ENCODE measurements at regions not wholly inside any gene's neighbourhood (a gene's known extent, or its start where the extent isn't known, plus 50 kb on each side); places are given as distances from the start of the nearest gene placed in this dataset.
"Not testable (repeated sequence)": the region's sequence is repeated elsewhere in the genome, so short reads cannot be mapped to it uniquely, and the experiment has no call there.

- Histone ChIP-seq H3K4me3 (ENCODE audit: low read depth in 1 of 2, low read length in 2 of 2) (no peak overlapping the region), H3K36me3 (ENCODE audit: insufficient read depth, low read length) (no peaks in the 10 kb centered on the region), H2AFZ (ENCODE audit: low read depth, low read length) (no peak overlapping the region), H3K4me2 (ENCODE audit: insufficient read depth, low read length) (no peak overlapping the region), H3K4me1 (ENCODE audit: insufficient read depth, low read length) (no peaks in the 10 kb centered on the region), H3K27ac (ENCODE audit: low read length) (no peak overlapping the region), H3K9ac (ENCODE audit: low read depth, low read length) (no peak overlapping the region), H3K27me3 (ENCODE audit: insufficient read depth, low read length, poor library complexity) (no peaks in the 10 kb centered on the region), H4K20me1 (ENCODE audit: insufficient read depth, low read length) (no peaks in the 10 kb centered on the region), H3K79me2 (ENCODE audit: insufficient read depth, low read length) (no peaks in the 10 kb centered on the region), H3K9me3 (ENCODE audit: insufficient read depth, low read length, severe bottlenecking) (peaks cover 3% of the 10 kb centered on the region)
- ATAC-seq (ENCODE audit: insufficient read depth, low read depth) (no peak), DNase-seq (no peak)
- TF ChIP-seq CTCF (IDR thresholded peaks at IDR 0.05; ENCODE audit: borderline replicate concordance, extremely low read depth, low read length, poor library complexity, severe bottlenecking) (no peak), EZH2 (IDR thresholded peaks at IDR 0.05; ENCODE audit: borderline replicate concordance, low read depth, low read length, severe bottlenecking) (no peak)
Observed at GRCh38 chr7:68828575-68828974, 769.7 kb upstream of the AUTS2 start.

DNA sequence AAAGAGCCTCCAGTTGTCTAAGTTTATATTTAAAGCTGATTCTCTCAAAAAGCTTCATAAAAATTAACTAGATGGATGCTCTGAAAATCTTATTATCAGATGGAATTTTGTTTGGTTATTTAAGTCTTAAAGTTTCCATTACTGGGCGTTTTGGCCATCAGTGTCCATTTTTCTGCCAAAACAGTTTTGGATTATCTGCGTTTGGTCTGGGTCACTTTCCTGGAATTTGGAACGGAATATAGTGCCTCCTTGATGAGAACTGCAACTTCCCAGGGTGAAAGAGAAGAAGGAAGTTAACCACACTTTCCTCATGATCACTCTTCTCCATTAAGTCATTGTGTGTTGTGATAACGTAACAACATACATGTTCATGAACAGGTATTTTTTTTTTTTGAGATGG is 764.9 kb upstream of the AUTS2 start:
- H3K79me2 ChIP-seq (ENCODE audit: insufficient read depth, low read length): no peaks in the 10 kb centered on the region
- no peak overlapping the region for H3K4me3 ChIP-seq (ENCODE audit: low read depth in 1 of 2, low read length in 2 of 2)
- no peak for DNase-seq
- no peaks in the 10 kb centered on the region for H3K27me3 ChIP-seq (ENCODE audit: insufficient read depth, low read length, poor library complexity)
- H3K9me3 ChIP-seq (ENCODE audit: insufficient read depth, low read length, severe bottlenecking): no peaks in the 10 kb centered on the region
- no peak overlapping the region for H2AFZ ChIP-seq (ENCODE audit: low read depth, low read length)
- ATAC-seq (ENCODE audit: insufficient read depth, low read depth): no peak
- no peak for TF ChIP-seq EZH2 (IDR thresholded peaks at IDR 0.05; ENCODE audit: borderline replicate concordance, low read depth, low read length, severe bottlenecking)
- TF ChIP-seq CTCF (IDR thresholded peaks at IDR 0.05; ENCODE audit: borderline replicate concordance, extremely low read depth, low read length, poor library complexity, severe bottlenecking): no peak
- no peaks in the 10 kb centered on the region for H3K4me1 ChIP-seq (ENCODE audit: insufficient read depth, low read length)
- no peak overlapping the region for H3K27ac ChIP-seq (ENCODE audit: low read length)
- no peak overlapping the region for H3K9ac ChIP-seq (ENCODE audit: low read depth, low read length)
- no peak overlapping the region for H3K4me2 ChIP-seq (ENCODE audit: insufficient read depth, low read length)
- H4K20me1 ChIP-seq (ENCODE audit: insufficient read depth, low read length): no peaks in the 10 kb centered on the region
- H3K36me3 ChIP-seq (ENCODE audit: insufficient read depth, low read length): no peaks in the 10 kb centered on the region

- Histone ChIP-seq H3K27ac (ENCODE audit: low read length) (no peak overlapping the region), H3K9me3 (ENCODE audit: insufficient read depth, low read length, severe bottlenecking) (no peaks in the 10 kb centered on the region), H3K9ac (ENCODE audit: low read depth, low read length) (no peak overlapping the region), H4K20me1 (ENCODE audit: insufficient read depth, low read length) (no peaks in the 10 kb centered on the region), H3K79me2 (ENCODE audit: insufficient read depth, low read length) (no peaks in the 10 kb centered on the region), H3K27me3 (ENCODE audit: insufficient read depth, low read length, poor library complexity) (no peaks in the 10 kb centered on the region), H3K4me1 (ENCODE audit: insufficient read depth, low read length) (no peaks in the 10 kb centered on the region), H3K4me2 (ENCODE audit: insufficient read depth, low read length) (no peak overlapping the region), H3K4me3 (ENCODE audit: low read depth in 1 of 2, low read length in 2 of 2) (no peak overlapping the region), H3K36me3 (ENCODE audit: insufficient read depth, low read length) (no peaks in the 10 kb centered on the region), H2AFZ (ENCODE audit: low read depth, low read length) (no peak overlapping the region)
- TF ChIP-seq EZH2 (IDR thresholded peaks at IDR 0.05; ENCODE audit: borderline replicate concordance, low read depth, low read length, severe bottlenecking) (no peak), CTCF (IDR thresholded peaks at IDR 0.05; ENCODE audit: borderline replicate concordance, extremely low read depth, low read length, poor library complexity, severe bottlenecking) (no peak)
- DNase-seq (no peak), ATAC-seq (ENCODE audit: insufficient read depth, low read depth) (no peak)
Observed at GRCh38 chr7:68839014-68839413, 759.3 kb upstream of the AUTS2 start.

DNA sequence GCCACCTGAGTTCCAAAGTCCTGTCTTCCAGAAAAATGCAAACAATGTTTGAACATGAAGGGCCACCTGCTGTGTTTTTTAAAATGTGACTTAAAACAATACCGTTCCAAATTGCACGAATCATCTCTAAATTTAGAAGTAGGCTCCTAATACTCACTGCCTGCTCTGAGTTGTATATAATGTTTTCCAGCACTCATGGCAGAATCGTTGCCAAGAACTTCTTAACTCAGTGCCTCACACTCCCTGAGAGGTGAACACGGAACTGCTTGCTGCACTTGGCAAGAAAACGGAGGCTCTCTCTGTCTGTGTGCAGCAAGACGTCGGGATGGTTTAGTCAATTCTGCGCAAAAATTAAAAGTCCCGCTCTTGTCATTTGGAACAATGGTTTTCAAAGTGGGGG is 757.3 kb upstream of the AUTS2 start:
- no peak for ATAC-seq (ENCODE audit: insufficient read depth, low read depth)
- Histone ChIP-seq H2AFZ (ENCODE audit: low read depth, low read length) (no peak overlapping the region), H3K4me1 (ENCODE audit: insufficient read depth, low read length) (no peaks in the 10 kb centered on the region)

DNA sequence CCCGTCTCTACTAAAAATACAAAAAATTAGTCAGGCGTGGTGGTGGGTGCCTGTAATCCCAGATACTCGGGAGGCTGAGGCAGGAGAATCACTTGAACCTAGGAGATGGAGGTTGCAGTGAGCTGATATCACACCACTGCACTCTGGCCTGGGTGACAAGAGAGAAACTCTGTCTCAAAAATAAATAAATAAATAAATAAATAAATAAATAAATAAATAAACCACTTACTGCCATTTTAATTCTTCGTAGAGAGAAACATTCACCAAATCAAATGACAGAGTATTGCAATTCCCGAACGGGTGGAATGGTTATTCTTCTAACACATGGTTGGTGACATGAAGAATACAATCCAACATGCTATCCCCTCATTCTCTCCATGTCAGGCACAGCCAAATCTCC is 754.3 kb upstream of the AUTS2 start:
- not testable (repeated sequence) for H3K4me2 ChIP-seq (ENCODE audit: insufficient read depth, low read length); H3K9ac ChIP-seq (ENCODE audit: low read depth, low read length); H4K20me1 ChIP-seq (ENCODE audit: insufficient read depth, low read length); H3K79me2 ChIP-seq (ENCODE audit: insufficient read depth, low read length); DNase-seq; H3K27me3 ChIP-seq (ENCODE audit: insufficient read depth, low read length, poor library complexity); H3K9me3 ChIP-seq (ENCODE audit: insufficient read depth, low read length, severe bottlenecking); ATAC-seq (ENCODE audit: insufficient read depth, low read depth); H3K4me1 ChIP-seq (ENCODE audit: insufficient read depth, low read length); H2AFZ ChIP-seq (ENCODE audit: low read depth, low read length); H3K4me3 ChIP-seq (ENCODE audit: low read depth in 1 of 2, low read length in 2 of 2); H3K27ac ChIP-seq (ENCODE audit: low read length); H3K36me3 ChIP-seq (ENCODE audit: insufficient read depth, low read length)

More for the DNA sequence above, 757.3 kb upstream of the AUTS2 start:
- Histone ChIP-seq H3K4me3 (ENCODE audit: low read depth in 1 of 2, low read length in 2 of 2) (no peak overlapping the region), H3K4me2 (ENCODE audit: insufficient read depth, low read length) (no peak overlapping the region), H3K36me3 (ENCODE audit: insufficient read depth, low read length) (no peaks in the 10 kb centered on the region), H3K9me3 (ENCODE audit: insufficient read depth, low read length, severe bottlenecking) (no peaks in the 10 kb centered on the region), H3K9ac (ENCODE audit: low read depth, low read length) (no peak overlapping the region), H4K20me1 (ENCODE audit: insufficient read depth, low read length) (no peaks in the 10 kb centered on the region), H3K27me3 (ENCODE audit: insufficient read depth, low read length, poor library complexity) (no peaks in the 10 kb centered on the region), H3K27ac (ENCODE audit: low read length) (no peak overlapping the region), H3K79me2 (ENCODE audit: insufficient read depth, low read length) (no peaks in the 10 kb centered on the region)
- DNase-seq: no peak
- TF ChIP-seq CTCF (IDR thresholded peaks at IDR 0.05; ENCODE audit: borderline replicate concordance, extremely low read depth, low read length, poor library complexity, severe bottlenecking): no peak
- TF ChIP-seq EZH2 (IDR thresholded peaks at IDR 0.05; ENCODE audit: borderline replicate concordance, low read depth, low read length, severe bottlenecking): no peak

Data from DND-41 (cell line).